ENCODE measurements at regions not wholly inside any gene's neighbourhood (a gene's known extent, or its start where the extent isn't known, plus 50 kb on each side); places are given as distances from the start of the nearest gene placed in this dataset.
"Not testable (repeated sequence)": the region's sequence is repeated elsewhere in the genome, so short reads cannot be mapped to it uniquely, and the experiment has no call there.

GRCh38 chr6:133130863-133131262 lies 110.3 kb upstream of the EYA4 start:
- DNase-seq, result no peak

- DNase-seq, result no peak
Measured at GRCh38 chr6:133131621-133132465, 109.3 kb upstream of the EYA4 start.

GRCh38 chr6:133132466-133132971 lies 108.6 kb upstream of the EYA4 start:
- DNase-seq, result no peak

- no peak for DNase-seq
Measured at GRCh38 chr6:133136177-133136880, 104.8 kb upstream of the EYA4 start.

DNA sequence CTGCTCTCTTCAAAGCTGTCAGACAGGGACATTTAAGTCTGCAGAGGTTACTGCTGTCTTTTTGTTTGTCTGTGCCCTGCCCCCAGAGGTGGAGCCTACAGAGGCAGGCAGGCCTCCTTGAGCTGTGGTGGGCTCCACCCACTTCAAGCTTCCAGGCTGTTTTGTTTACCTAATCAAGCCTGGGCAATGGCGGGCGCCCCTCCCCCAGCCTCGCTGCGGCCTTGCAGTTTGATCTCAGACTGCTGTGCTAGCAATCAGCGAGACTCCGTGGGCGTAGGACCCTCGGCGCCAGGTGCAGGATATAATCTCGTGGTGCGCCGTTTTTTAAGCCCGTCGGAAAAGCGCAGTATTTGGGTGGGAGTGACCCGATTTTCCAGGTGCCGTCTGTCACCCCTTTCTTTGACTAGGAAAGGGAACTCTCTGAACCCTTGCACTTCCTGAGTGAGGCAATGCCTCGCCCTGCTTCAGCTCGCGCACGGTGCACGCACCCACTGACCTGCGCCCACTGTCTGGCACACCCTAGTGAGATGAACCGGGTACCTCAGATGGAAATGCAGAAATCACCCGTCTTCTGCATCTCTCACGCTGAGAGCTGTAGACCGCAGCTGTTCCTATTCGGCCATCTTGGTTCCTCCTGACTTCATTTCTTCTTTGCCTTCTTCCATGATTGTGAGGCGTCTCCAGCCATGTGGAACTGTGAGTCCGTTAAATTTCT lies 93.5 kb upstream of the EYA4 start:
- DNase-seq, result not testable (repeated sequence)

DNA sequence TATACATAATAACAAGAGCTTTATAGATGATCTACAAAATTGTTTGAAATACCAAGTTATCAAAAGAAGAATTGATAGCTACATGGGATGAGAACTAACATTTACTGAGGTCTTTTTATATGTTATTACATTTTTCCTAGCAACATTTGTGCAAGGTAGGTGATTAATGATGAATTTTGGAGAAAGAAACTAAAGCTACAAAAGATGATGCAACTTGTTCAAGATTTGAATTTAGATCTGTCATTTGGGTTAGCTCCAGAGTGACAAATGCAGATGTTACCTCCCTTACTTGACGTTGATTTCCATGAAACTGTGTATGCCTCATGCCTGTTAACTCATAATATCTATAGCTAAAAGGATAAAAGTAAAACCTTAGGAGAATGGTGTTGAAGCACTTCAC lies 84.5 kb upstream of the EYA4 start:
- no peak for DNase-seq

GRCh38 chr6:133157995-133158394 lies 83.2 kb upstream of the EYA4 start:
- no peak for DNase-seq

DNA sequence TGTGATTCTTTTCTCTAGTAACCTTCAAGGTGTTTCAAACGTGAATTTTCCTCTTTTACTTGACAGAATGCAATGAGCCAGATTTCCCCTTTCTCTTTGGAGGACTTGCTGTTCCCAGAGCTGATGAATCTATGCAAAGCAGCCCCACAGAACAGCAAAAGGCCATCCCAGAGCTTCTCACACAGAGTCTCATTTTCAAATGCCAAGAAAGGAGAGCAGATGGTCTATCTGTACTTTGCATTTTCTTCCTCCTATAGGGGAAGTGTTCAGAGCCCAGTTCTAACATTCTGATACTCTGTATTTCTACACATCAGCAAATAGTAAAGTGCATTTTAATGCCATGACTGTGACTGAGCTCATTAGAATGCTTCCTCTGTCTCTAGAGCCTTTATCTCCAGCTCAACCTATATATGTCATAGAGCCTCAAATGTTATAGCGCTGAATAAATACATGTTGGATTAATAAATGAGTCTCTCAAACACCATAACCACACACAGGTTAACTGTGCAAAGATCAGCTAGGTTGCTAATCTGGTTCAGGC lies 81.8 kb upstream of the EYA4 start:
- no peak for DNase-seq

DNA sequence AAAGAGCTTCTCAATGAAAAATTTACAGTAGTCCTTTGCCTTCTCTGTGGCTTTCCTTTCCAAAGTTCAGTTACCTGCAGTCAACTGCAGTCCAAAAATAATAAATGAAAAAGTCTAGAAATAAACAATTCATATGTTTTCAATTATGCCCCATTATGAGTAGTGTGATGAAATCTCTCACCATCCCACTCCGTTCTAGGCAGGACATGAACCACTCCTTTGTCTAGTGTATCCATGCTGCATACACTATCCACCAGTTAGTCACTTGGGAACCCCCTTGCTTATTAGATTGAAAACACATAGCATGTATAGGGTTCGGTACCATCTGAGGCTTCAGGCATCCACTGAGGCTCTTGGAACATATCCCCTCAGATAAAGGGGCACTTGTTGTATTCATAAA lies 80.6 kb upstream of the EYA4 start:
- DNase-seq, result no peak

DNA sequence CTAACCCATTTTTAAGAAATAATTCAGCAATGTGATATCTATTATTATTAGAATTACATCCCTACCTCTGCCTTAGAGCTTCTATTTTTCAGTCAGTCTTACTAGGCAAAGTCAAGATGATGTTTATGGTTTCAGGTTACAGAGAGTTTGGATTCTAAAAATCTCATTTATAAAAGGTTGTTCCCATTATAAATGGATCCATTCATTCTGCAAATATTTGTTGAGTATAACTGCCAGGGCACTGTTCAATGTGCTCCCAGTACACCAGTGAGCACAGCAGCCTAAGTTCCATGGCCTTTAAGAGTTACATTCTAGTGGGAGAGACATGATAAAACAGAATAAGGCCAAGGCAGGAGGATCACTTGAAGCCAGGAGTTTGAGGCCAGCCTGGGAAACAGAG lies 75.9 kb upstream of the EYA4 start:
- DNase-seq, result no peak

DNA sequence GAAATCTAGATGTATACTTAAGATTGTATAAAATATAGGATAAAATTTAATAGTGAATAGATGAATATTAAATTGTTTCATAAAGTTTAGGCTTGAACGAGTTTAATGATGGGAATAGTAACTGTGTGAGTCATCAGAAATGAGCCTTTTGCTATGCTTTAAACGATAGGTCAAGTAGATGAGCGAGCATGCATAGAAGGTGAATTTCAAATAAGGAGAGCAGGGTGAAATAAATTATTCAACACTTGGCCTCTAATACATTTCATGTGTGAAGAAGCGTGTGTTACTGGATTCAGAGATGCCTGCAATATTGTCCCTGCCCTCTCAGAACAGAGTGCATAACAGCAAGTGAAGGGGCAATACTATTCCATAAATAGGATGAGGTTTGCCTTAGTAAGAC lies 74.4 kb upstream of the EYA4 start:
- DNase-seq, result no peak

DNA sequence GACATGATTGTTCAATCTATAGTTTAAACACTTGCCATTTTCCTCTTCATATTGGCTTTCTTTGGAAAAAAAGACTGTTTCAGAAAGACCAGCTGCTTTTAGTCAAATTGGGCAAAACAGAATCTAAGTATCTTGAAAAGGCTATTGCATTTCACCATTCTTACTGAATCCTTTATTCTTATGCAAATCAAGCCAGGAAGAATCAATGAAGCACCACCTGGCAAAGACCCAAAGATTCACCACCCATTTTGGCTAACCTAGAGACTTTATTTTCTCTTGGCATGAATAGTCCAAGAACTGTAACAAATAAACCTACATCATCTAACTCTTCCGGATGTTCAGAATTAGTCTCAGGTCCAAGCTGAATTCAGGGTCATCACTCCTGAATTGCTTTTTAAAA lies 71.3 kb upstream of the EYA4 start:
- DNase-seq, result no peak

- no peak for DNase-seq
Measured at GRCh38 chr6:133170602-133171001, 70.6 kb upstream of the EYA4 start.

- no peak for DNase-seq
Measured at GRCh38 chr6:133171989-133172604, 69.1 kb upstream of the EYA4 start.

GRCh38 chr6:133173276-133173675 lies 67.9 kb upstream of the EYA4 start:
- no peak for DNase-seq

DNA sequence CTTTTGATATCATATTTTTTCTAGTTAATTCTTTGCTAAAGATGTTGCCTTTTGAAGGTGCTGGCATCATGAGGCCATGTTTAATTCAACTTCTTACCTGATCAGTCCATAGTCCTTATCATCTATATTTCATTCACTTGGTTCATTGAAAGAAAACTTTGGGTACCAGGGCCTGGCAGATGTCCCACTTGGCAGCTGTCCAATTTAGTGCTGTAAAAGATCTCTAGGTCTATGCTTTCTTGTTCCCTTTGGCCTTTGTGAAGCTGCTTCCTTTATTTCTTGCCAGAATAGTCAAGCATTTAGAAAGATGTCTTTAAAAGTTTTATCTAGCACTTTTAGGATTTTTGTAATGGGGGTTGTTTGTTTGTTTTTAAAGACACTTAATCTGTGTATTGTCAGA lies 61.7 kb upstream of the EYA4 start:
- DNase-seq, result no peak

GRCh38 chr6:133183691-133184090 lies 57.5 kb upstream of the EYA4 start:
- DNase-seq, result no peak

- no peak for DNase-seq
Measured at GRCh38 chr6:133184798-133185372, 56.3 kb upstream of the EYA4 start.

DNA sequence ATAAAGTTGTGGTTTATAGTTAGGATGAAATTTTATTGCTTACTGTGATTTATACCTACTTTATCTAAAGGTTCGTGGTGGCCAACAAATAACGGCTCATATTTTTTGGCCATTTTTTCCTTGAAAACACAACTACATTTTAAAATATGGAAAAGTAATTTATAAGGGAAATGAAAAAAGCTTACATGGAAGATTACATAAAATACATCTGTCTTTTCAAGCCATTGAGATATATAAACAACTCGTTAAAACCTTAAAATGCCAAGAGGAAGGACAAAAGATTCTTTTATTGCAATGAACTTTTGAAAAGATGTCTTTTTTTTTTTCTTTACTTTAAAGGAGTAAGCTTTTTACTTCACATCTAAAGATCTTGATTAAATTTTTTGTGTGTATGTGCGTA lies 55.4 kb upstream of the EYA4 start:
- no peak for DNase-seq

- DNase-seq, result no peak
Measured at GRCh38 chr6:133187114-133187513, 54.0 kb upstream of the EYA4 start.

- DNase-seq, result no peak
Measured at GRCh38 chr6:133187657-133188453, 53.3 kb upstream of the EYA4 start.

GRCh38 chr6:133190912-133191311 lies 50.2 kb upstream of the EYA4 start:
- no peak for DNase-seq

Data from NCI-H1694 (cell line).